ENCODE measurements at regions not wholly inside any gene's neighbourhood (a gene's known extent, or its start where the extent isn't known, plus 50 kb on each side); places are given as distances from the start of the nearest gene placed in this dataset.

DNA sequence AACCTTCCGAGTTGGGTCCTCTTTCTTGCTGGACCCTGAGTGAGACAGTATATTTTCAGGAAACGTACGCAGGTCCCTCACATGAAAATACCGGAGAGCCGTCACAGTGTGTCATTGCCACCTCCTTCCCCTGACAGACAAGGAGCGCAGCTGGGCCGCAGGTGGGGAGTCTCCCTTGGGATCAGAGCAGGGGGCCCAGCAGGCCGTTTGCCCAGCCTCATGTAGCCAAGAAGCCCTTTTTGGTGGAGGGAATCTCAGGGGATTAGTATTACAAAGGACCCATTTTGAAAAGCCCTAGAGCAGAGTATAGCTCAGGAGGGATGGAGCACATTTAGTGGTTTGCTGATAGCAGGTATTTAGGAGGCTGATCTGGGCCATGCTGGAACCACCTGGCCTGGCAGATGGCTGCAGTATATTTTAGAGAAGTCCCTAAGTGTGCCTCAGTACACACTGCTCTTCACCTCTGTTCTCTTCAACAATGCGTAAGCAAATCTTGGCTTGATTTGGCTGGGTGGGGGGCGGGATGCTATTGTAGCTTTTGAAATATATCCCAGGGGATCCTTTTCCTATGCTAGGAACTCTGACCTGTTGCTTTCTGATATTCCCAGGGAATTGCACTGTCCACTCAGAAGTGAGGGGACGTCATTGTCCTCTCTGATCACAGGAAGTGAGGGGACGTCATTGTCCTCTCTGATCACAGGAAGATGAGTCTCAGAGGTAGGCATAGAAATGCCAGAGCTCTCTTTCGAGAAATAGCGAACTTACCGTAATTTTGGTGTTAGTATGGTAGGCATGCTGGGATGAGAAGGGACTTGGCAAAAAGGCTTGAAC, 171.9 kb downstream of the HRH4 start:
- CTCF ChIA-PET, result no interaction called here
- DNase-seq (ENCODE audit: extremely low spot score), result no peak
- TF ChIP-seq, protein P1, sequence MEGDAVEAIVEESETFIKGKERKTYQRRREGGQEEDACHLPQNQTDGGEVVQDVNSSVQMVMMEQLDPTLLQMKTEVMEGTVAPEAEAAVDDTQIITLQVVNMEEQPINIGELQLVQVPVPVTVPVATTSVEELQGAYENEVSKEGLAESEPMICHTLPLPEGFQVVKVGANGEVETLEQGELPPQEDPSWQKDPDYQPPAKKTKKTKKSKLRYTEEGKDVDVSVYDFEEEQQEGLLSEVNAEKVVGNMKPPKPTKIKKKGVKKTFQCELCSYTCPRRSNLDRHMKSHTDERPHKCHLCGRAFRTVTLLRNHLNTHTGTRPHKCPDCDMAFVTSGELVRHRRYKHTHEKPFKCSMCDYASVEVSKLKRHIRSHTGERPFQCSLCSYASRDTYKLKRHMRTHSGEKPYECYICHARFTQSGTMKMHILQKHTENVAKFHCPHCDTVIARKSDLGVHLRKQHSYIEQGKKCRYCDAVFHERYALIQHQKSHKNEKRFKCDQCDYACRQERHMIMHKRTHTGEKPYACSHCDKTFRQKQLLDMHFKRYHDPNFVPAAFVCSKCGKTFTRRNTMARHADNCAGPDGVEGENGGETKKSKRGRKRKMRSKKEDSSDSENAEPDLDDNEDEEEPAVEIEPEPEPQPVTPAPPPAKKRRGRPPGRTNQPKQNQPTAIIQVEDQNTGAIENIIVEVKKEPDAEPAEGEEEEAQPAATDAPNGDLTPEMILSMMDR (IDR thresholded peaks at IDR 0.05; ENCODE audit: control extremely low read depth, extremely low read depth, low read depth, missing control alignments), result no peak
- POLR2A ChIA-PET, result no interaction called here

DNA sequence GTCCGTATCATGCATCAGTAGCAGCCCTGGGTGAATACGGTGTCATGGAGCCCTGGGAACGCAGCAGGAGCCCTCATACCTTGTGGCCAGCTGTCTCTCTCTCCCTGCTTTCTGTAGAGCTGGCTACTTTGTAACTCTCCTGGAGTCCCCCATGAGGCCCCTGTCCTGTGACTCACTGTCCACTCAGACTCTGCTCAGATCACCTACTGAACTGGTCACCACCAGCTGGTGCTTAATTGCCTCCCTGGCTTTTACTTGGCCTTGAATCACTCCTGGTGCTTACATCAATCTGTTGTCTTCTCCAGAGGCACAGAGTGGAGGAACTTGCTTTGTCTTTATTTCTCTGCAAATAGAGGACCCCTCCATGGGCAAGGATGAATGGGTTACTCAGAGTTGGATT, 172.7 kb downstream of the HRH4 start:
- no peak for DNase-seq (ENCODE audit: extremely low spot score)
- ChIA-PET CTCF (no interaction called here), POLR2A (no interaction called here)
- TF ChIP-seq, protein P1 (IDR thresholded peaks at IDR 0.05; ENCODE audit: control extremely low read depth, extremely low read depth, low read depth, missing control alignments), result no peak

DNA sequence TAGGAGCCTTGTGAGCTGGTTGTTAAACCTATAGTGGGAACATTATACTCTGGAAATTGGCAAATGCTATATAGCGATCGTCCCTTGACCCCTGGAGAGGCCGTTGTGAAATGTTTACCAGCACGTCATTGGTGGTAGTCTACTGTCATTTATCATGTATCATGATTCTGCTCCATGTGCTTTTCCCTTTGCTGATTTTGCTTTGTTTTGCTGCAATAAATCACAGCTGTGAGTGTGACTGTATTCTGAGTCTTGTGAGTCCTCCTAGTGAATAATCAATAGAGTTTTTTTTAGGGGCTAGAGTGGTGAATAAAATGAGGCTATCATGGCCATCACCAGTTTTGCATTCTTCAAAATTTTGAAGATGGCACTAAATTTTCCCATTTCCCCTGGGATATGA, 189.1 kb downstream of the HRH4 start:
- ChIA-PET POLR2A (no interaction called here), CTCF (interaction anchor here (1.5 to 2.1 kb wide), 2 partner anchors 11 to 23 kb away, joined by 3 to 4 read pairs; no protein-coding TSS in a partner anchor)
- TF ChIP-seq, protein P1 (IDR thresholded peaks at IDR 0.05; ENCODE audit: control extremely low read depth, extremely low read depth, low read depth, missing control alignments), result no peak
- no peak for DNase-seq (ENCODE audit: extremely low spot score)

DNA sequence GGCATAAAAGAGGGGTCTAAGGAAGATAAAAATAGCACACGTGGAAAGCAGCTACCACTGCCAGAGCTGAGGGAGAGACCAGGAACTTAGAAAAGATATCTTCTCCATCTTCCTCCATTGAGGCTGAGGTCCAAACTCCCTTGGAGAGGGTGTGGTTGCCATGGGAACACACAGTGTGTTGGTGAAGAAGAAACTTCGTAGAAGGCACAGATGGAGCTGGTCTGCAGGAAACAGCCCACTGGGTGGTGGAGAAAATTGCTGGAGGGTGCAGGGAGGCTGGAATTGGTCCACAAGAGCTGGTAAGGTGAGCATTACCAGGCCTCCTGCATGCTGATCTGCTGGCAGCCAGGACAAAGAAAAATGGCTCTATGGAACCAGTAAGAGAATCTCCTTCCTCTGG, 191.0 kb downstream of the HRH4 start:
- CTCF ChIA-PET, result interaction anchor here (1.3 to 2.1 kb wide), 2 partner anchors 13 to 19 kb away, joined by 3 to 4 read pairs; no protein-coding TSS in a partner anchor
- DNase-seq (ENCODE audit: extremely low spot score), result no peak
- TF ChIP-seq, protein P1 (IDR thresholded peaks at IDR 0.05; ENCODE audit: control extremely low read depth, extremely low read depth, low read depth, missing control alignments), result no peak
- POLR2A ChIA-PET, result no interaction called here

DNA sequence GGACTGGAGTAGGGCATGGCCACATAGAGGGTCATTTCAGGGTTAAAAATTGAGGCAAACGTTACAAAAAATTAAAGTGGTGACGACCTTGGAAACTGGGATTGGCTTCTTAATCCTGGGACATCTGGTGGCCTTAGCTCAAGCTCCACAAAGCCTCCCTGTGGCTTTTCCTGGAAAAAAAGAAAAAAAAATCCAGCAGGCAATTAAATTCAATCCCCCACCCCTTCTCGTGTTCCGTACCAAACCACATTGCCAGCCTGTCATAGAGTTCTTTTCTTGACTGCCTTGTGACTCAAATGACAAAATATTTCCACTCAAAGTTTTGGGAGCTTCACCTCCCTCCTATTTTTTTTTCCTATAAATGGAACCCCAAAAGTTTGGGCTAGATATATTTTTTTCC, 195.6 kb downstream of the HRH4 start:
- DNase-seq (ENCODE audit: extremely low spot score), result no peak
- CTCF ChIA-PET, result no interaction called here
- TF ChIP-seq, protein P1 (IDR thresholded peaks at IDR 0.05; ENCODE audit: control extremely low read depth, extremely low read depth, low read depth, missing control alignments), result no peak
- POLR2A ChIA-PET, result no interaction called here

DNA sequence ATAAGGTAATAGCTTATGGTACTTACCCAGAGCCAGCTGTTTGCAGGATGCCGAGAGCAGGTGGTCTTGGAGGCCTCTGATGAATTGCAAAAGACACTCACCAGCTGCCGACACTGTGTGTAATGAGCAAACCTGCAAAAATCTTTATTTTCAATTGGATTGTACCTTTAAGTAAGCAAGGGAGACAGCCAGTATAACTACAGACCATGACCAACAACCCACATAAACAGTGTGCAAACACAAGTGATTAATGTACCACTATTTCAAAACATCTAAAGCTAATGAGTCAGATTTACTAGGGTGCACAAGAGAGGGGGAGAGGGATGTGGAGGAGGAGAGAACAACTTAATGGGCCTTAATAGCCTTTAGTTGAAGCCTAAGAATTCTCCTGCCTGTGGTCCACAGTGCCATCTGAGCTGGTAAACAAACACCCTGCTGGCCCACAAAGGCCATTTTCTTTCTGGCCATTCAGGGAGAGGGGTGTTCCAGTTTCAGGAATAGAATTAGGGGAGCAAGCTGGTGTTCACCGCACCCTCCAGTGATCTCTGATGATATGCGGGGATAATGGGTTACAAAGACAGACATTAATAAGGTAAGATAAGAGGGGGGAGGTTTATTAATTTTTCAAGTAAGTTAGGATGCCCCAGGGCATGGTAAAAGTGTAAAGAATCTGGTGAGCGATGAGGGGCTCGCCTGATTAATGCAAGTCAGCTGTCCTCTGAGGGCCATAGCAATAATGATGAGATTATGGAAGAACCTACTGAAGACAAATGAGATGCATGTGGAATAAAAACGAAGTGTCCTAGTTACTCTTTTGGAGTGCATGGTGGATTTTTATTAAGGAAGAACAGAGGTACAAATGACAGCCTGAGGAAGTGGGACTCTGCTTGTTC, 196.4 kb downstream of the HRH4 start:
- TF ChIP-seq, protein P1 (IDR thresholded peaks at IDR 0.05; ENCODE audit: control extremely low read depth, extremely low read depth, low read depth, missing control alignments), result no peak
- ChIA-PET CTCF (no interaction called here), POLR2A (no interaction called here)
- DNase-seq (ENCODE audit: extremely low spot score), result no peak
